ENCODE measurements at regions not wholly inside any gene's neighbourhood (a gene's known extent, or its start where the extent isn't known, plus 50 kb on each side); places are given as distances from the start of the nearest gene placed in this dataset.

GRCh38 chr12:64995816-64996215, 125.3 kb downstream of the WIF1 start:
- TF ChIP-seq, protein P1, sequence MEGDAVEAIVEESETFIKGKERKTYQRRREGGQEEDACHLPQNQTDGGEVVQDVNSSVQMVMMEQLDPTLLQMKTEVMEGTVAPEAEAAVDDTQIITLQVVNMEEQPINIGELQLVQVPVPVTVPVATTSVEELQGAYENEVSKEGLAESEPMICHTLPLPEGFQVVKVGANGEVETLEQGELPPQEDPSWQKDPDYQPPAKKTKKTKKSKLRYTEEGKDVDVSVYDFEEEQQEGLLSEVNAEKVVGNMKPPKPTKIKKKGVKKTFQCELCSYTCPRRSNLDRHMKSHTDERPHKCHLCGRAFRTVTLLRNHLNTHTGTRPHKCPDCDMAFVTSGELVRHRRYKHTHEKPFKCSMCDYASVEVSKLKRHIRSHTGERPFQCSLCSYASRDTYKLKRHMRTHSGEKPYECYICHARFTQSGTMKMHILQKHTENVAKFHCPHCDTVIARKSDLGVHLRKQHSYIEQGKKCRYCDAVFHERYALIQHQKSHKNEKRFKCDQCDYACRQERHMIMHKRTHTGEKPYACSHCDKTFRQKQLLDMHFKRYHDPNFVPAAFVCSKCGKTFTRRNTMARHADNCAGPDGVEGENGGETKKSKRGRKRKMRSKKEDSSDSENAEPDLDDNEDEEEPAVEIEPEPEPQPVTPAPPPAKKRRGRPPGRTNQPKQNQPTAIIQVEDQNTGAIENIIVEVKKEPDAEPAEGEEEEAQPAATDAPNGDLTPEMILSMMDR (conservative IDR thresholded peaks at IDR 0.05 in 1 of 2, IDR thresholded peaks at IDR 0.05 in 1 of 2; ENCODE audit: low read depth in 1 of 2, low read length in 2 of 2), result no peak
- no peak for TF ChIP-seq EZH2 (IDR thresholded peaks at IDR 0.05; ENCODE audit: low read length, missing control alignments)

Data from fibroblast of lung (primary cell).